Bronchial epithelial cell (primary cell): ENCODE measurements at regions not wholly inside any gene's neighbourhood (a gene's known extent, or its start where the extent isn't known, plus 50 kb on each side); places are given as distances from the start of the nearest gene placed in this dataset.

Experiments used
- DNase-seq: peaks from one replicate; pipeline ENCODE4 v3.0.0-alpha.2; 2010; ENCODE audit warnings: low read depth
- FAIRE-seq: peaks from 2 replicates; lab custom pipeline; 2011; peaks lifted over from hg19 to GRCh38; lab: Jason Lieb, UNC
- H3K27me3 ChIP-seq: 2 replicates; pipeline ENCODE4 v1.5.1; 2011; ENCODE audit warnings: low read length; ENCODE audit not compliant: control insufficient read depth, insufficient read depth
- H3K36me3 ChIP-seq: 2 replicates; pipeline ENCODE4 v1.5.1; 2011; ENCODE audit warnings: low read length; ENCODE audit not compliant: control insufficient read depth, insufficient read depth
- H3K4me3 ChIP-seq: 2 replicates; pipeline ENCODE4 v1.5.1; 2011; ENCODE audit warnings: mild to moderate bottlenecking, low read depth, low read length, control low read depth
- TF ChIP-seq, protein P1 (sequence below): IDR thresholded peaks from 2 replicates; pipeline ENCODE4 v1.5.1; 2011; ENCODE audit warnings: mild to moderate bottlenecking, moderate library complexity, low read length, control low read depth, inconsistent platforms; ENCODE audit not compliant: insufficient read depth, severe bottlenecking

DNA sequence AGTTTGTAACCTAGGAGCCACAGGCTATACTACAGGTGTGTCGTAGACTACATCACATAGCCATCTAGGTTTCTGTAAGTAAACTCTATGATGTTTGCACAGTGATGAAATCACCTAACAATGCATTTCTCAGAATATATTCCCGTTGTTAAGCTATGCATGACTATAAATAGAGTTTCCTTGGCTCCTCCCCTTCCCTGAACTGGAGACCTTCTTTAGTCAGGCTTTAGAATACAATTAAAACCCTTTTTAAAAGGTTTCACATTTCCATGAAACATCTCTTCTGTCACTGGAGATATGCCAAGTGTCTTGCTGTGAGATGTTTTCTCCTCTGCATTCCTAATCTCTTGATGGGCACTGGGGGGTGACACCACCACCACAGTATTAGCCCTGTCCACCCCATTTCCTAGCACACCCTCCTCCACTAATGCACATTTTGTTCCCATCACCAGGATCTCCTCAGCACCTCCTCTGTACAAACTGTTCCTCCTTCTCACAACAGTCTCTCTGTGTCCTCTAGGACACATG lies 334.6 kb upstream of the CPEB2 start:
- TF ChIP-seq, protein P1, sequence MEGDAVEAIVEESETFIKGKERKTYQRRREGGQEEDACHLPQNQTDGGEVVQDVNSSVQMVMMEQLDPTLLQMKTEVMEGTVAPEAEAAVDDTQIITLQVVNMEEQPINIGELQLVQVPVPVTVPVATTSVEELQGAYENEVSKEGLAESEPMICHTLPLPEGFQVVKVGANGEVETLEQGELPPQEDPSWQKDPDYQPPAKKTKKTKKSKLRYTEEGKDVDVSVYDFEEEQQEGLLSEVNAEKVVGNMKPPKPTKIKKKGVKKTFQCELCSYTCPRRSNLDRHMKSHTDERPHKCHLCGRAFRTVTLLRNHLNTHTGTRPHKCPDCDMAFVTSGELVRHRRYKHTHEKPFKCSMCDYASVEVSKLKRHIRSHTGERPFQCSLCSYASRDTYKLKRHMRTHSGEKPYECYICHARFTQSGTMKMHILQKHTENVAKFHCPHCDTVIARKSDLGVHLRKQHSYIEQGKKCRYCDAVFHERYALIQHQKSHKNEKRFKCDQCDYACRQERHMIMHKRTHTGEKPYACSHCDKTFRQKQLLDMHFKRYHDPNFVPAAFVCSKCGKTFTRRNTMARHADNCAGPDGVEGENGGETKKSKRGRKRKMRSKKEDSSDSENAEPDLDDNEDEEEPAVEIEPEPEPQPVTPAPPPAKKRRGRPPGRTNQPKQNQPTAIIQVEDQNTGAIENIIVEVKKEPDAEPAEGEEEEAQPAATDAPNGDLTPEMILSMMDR: no peak
- FAIRE-seq (no peak), DNase-seq (peak; percentile 91)
- no peaks in the 10 kb centered on the region for H3K27me3 ChIP-seq
- no peak overlapping the region for H3K4me3 ChIP-seq
- H3K36me3 ChIP-seq: no peaks in the 10 kb centered on the region

DNA sequence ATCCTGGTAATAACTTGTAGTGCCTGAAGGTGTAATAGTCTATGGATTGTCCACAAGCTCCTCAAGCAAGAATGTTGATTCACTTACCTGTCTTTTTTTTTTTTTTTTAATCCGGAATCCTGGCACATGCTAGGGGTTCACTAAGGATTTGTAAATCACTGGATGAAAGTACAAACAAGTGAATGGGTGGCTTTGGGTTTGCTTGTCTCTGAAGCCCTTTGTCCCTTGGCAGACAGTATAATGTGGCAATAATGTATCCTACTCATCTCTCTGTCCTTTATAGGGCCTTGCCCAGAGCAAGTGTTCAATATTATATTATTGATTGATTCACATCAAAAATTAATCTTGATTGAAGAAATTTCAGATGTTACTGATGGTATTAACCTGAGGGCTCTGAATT lies 334.0 kb upstream of the CPEB2 start:
- Histone ChIP-seq H3K4me3 (no peak overlapping the region), H3K27me3 (no peaks in the 10 kb centered on the region), H3K36me3 (no peaks in the 10 kb centered on the region)
- no peak for FAIRE-seq
- DNase-seq: peak; percentile 11
- TF ChIP-seq, protein P1: no peak

DNA sequence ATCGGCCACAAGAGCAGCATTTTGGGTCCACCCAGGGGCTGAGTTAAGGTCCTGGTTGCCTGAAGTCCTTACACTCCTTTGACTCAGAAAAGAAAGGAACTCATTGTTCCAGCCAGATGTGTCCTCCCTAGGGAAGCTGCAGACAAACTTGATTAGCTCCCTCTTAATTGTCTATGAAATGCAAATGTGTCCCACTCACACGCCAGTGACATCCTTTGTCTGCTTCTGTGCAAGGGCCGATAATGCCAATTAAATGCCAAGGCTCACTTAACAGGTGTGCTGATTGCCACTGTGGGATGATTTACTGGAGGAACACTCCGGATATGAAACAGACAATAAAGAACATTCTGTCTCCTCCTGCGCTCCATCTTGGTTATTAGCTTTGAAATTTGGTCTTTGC lies 332.9 kb upstream of the CPEB2 start:
- H3K4me3 ChIP-seq: no peak overlapping the region
- TF ChIP-seq, protein P1: no peak
- H3K36me3 ChIP-seq: no peaks in the 10 kb centered on the region
- no peak for DNase-seq
- no peak for FAIRE-seq
- peaks cover 2% of the 10 kb centered on the region for H3K27me3 ChIP-seq

DNA sequence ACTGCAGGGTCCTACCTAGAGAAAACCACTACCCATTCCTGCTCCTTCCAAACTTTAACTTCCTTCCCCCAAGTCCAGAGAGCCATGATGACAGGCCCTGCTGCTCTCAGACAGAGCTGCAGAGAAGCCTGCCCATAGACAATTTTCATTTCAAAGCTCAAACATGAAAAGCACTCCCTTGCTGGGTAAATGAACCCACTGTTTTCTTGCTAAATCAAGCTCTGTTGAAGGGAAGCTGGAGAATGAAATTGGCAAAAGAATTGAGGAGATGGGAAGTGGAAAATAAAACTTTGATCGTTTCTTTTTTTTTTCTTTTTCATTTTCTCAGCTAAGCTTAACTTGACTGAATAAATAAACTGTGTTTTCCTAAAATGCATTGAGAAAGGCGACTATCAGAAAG lies 331.1 kb upstream of the CPEB2 start:
- TF ChIP-seq, protein P1: no peak
- Histone ChIP-seq H3K4me3 (no peak overlapping the region), H3K36me3 (no peaks in the 10 kb centered on the region), H3K27me3 (peaks cover 2% of the 10 kb centered on the region)
- FAIRE-seq: no peak
- DNase-seq: no peak

DNA sequence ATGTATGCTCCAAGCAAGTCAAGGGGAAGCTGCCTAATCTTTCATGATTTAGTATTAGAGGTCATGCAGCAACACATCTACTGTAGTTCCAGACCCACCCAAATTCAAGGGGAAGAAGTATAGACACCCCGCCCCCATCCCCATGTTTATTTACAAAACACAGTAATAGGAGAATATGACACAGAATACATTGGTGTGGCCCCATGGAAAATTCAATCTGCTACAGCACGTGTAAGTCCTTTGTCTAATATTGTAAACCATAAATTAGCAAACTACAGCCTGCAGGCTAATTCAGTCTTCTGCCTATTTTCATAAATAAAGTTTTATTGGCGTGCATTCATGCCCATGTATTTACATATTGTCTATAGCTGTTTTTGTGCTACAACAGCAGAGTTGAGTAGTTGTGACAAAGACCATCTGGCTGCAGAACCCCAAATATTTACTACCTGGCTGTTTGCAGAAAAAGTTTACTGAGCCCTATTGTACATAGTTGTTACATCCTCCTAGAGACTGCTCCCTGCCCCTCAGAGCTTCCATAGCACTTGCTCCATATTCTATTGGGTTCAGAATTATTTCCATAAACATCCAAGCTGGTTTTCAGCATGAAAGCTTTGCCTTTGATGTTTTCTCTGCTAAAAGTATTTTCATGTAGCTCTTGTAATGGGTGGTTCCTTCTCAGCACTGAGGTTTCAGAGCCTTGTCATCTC lies 326.8 kb upstream of the CPEB2 start:
- Histone ChIP-seq H3K27me3 (peaks cover 2% of the 10 kb centered on the region), H3K36me3 (no peaks in the 10 kb centered on the region), H3K4me3 (no peak overlapping the region)
- no peak for FAIRE-seq
- TF ChIP-seq, protein P1: no peak
- DNase-seq: no peak

DNA sequence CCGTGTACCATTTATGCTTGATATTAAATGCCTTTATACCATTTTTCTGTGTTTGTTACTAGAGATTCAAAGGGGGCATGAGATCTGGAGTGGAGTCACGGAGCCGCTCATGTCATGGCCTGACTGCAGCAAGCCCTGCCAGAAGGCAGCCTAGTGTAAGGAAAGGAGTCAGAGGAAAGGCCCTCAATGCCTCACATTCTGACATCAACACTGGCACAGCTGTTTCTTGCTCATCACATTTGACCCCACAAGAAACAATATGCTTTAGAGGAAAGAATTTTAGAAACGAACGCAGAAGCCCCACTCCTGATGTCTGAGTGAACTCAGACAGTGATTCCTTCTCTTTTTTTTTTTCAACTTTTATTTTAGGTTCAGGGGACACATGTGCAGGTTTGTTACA lies 322.4 kb upstream of the CPEB2 start:
- Histone ChIP-seq H3K4me3 (no peak overlapping the region), H3K27me3 (no peaks in the 10 kb centered on the region), H3K36me3 (no peaks in the 10 kb centered on the region)
- FAIRE-seq (no peak), DNase-seq (peak; percentile 4)
- TF ChIP-seq, protein P1: no peak
